ENCODE measurements at regions not wholly inside any gene's neighbourhood (a gene's known extent, or its start where the extent isn't known, plus 50 kb on each side); places are given as distances from the start of the nearest gene placed in this dataset.

GRCh38 chr2:126342457-126342856 lies 313.5 kb upstream of the GYPC start:
- H3K9me3 ChIP-seq (ENCODE audit: insufficient read depth, low read length): 0 out of 2 replicates have a peak, but pooled peaks cover 8% of the 10 kb centered on the region
- H3K79me2 ChIP-seq (ENCODE audit: low read length): no peaks in the 10 kb centered on the region
- H3K9ac ChIP-seq (ENCODE audit: low read length): no peak overlapping the region
- H3K36me3 ChIP-seq (replicated peaks; ENCODE audit: low read depth, low read length): peaks cover 9% of the 10 kb centered on the region
- H4K20me1 ChIP-seq (ENCODE audit: insufficient read depth, low read length): no peaks in the 10 kb centered on the region
- no peak overlapping the region for H3K4me2 ChIP-seq (ENCODE audit: low read length)
- no peak overlapping the region for H2AFZ ChIP-seq (ENCODE audit: low read depth, low read length)
- no peak overlapping the region for H3K4me3 ChIP-seq (ENCODE audit: low read length)
- TF ChIP-seq EZH2phosphoT487 (IDR thresholded peaks at IDR 0.05; ENCODE audit: low read depth) (no peak), CTCF (IDR thresholded peaks at IDR 0.05; ENCODE audit: low read depth, low read length) (no peak)
- no peaks in the 10 kb centered on the region for H3K27me3 ChIP-seq (ENCODE audit: low read depth, low read length)
- no peak overlapping the region for H3K27ac ChIP-seq (ENCODE audit: low read length)
- H3K4me1 ChIP-seq (ENCODE audit: low read length): peaks cover 24% of the 10 kb centered on the region

GRCh38 chr2:126343136-126343535 lies 312.8 kb upstream of the GYPC start:
- Histone ChIP-seq H3K4me1 (ENCODE audit: low read length) (peaks cover 24% of the 10 kb centered on the region), H3K9ac (ENCODE audit: low read length) (no peak overlapping the region), H2AFZ (ENCODE audit: low read depth, low read length) (no peak overlapping the region), H3K4me2 (ENCODE audit: low read length) (no peak overlapping the region), H3K27me3 (ENCODE audit: low read depth, low read length) (no peaks in the 10 kb centered on the region), H3K79me2 (ENCODE audit: low read length) (no peaks in the 10 kb centered on the region), H3K27ac (ENCODE audit: low read length) (no peak overlapping the region), H3K4me3 (ENCODE audit: low read length) (no peak overlapping the region), H4K20me1 (ENCODE audit: insufficient read depth, low read length) (no peaks in the 10 kb centered on the region), H3K36me3 (replicated peaks; ENCODE audit: low read depth, low read length) (peaks cover 9% of the 10 kb centered on the region), H3K9me3 (ENCODE audit: insufficient read depth, low read length) (0 out of 2 replicates have a peak, but pooled peaks cover 8% of the 10 kb centered on the region)
- no peak for TF ChIP-seq EZH2phosphoT487 (IDR thresholded peaks at IDR 0.05; ENCODE audit: low read depth)
- TF ChIP-seq CTCF (IDR thresholded peaks at IDR 0.05; ENCODE audit: low read depth, low read length): no peak

- no peaks in the 10 kb centered on the region for H3K79me2 ChIP-seq (ENCODE audit: low read length)
- peak overlapping the region; percentile 16; the same call in 1 of the 2 replicates for H3K4me2 ChIP-seq (ENCODE audit: low read length)
- H3K4me1 ChIP-seq (ENCODE audit: low read length): peaks cover 24% of the 10 kb centered on the region
- H2AFZ ChIP-seq (ENCODE audit: low read depth, low read length): no peak overlapping the region
- H3K27ac ChIP-seq (ENCODE audit: low read length): peak overlapping the region; percentile 65
- H4K20me1 ChIP-seq (ENCODE audit: insufficient read depth, low read length): no peaks in the 10 kb centered on the region
- H3K27me3 ChIP-seq (ENCODE audit: low read depth, low read length): no peaks in the 10 kb centered on the region
- TF ChIP-seq CTCF (IDR thresholded peaks at IDR 0.05; ENCODE audit: low read depth, low read length): no peak
- no peak for TF ChIP-seq EZH2phosphoT487 (IDR thresholded peaks at IDR 0.05; ENCODE audit: low read depth)
- 0 out of 2 replicates have a peak, but pooled peaks cover 8% of the 10 kb centered on the region for H3K9me3 ChIP-seq (ENCODE audit: insufficient read depth, low read length)
- H3K4me3 ChIP-seq (ENCODE audit: low read length): no peak overlapping the region
- H3K9ac ChIP-seq (ENCODE audit: low read length): no peak overlapping the region
- H3K36me3 ChIP-seq (replicated peaks; ENCODE audit: low read depth, low read length): peaks cover 9% of the 10 kb centered on the region
Measured at GRCh38 chr2:126344493-126344892, 311.5 kb upstream of the GYPC start.

GRCh38 chr2:126345691-126346090 lies 310.3 kb upstream of the GYPC start:
- TF ChIP-seq EZH2phosphoT487 (IDR thresholded peaks at IDR 0.05; ENCODE audit: low read depth): no peak
- TF ChIP-seq CTCF (IDR thresholded peaks at IDR 0.05; ENCODE audit: low read depth, low read length): no peak
- Histone ChIP-seq H3K27me3 (ENCODE audit: low read depth, low read length) (no peaks in the 10 kb centered on the region), H3K9me3 (ENCODE audit: insufficient read depth, low read length) (0 out of 2 replicates have a peak, but pooled peaks cover 8% of the 10 kb centered on the region), H3K9ac (ENCODE audit: low read length) (no peak overlapping the region), H3K4me2 (ENCODE audit: low read length) (no peak overlapping the region), H3K4me3 (ENCODE audit: low read length) (no peak overlapping the region), H3K4me1 (ENCODE audit: low read length) (peaks cover 24% of the 10 kb centered on the region), H2AFZ (ENCODE audit: low read depth, low read length) (no peak overlapping the region), H4K20me1 (ENCODE audit: insufficient read depth, low read length) (no peaks in the 10 kb centered on the region), H3K36me3 (replicated peaks; ENCODE audit: low read depth, low read length) (peaks cover 9% of the 10 kb centered on the region), H3K27ac (ENCODE audit: low read length) (no peak overlapping the region), H3K79me2 (ENCODE audit: low read length) (no peaks in the 10 kb centered on the region)
